ENCODE measurements at regions not wholly inside any gene's neighbourhood (a gene's known extent, or its start where the extent isn't known, plus 50 kb on each side); places are given as distances from the start of the nearest gene placed in this dataset.

DNA sequence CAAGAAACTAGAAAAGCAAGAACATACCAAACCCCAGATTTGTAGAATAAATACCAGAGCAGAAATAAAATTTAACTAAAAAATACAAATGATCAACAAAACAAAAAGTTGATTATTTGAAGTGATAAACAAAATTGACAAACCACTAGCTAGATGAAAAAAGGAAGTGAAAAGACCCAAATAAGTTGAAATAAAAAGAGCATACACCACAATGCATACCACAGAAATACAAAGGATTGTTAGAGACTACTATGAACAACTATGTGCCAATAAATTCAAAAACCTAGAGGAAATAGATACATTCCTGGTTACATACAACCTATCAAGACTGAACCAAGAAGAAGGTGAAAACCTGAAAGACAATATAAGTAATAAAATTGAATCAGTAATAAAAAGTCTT lies 333.4 kb downstream of the SH2D4B start:
- Histone ChIP-seq H3K9me3 (ENCODE audit: control insufficient read depth in 2 of 2, insufficient read depth in 1 of 2, low read depth in 1 of 2, low read length in 1 of 2) (no peaks in the 10 kb centered on the region), H3K4me1 (ENCODE audit: control insufficient read depth in 2 of 2, insufficient read depth in 2 of 2, low read length in 1 of 2) (no peaks in the 10 kb centered on the region), H3K36me3 (ENCODE audit: control insufficient read depth in 2 of 2, insufficient read depth in 2 of 2, low read length in 1 of 2) (no peaks in the 10 kb centered on the region), H3K27me3 (ENCODE audit: control insufficient read depth in 1 of 2, insufficient read depth in 2 of 2, low read length in 2 of 2) (no peaks in the 10 kb centered on the region), H3K4me3 (ENCODE audit: low read depth in 1 of 2, low read length in 2 of 2) (no peak overlapping the region), H3K27ac (ENCODE audit: low read depth in 2 of 2, low read length in 1 of 2) (no peak overlapping the region)

DNA sequence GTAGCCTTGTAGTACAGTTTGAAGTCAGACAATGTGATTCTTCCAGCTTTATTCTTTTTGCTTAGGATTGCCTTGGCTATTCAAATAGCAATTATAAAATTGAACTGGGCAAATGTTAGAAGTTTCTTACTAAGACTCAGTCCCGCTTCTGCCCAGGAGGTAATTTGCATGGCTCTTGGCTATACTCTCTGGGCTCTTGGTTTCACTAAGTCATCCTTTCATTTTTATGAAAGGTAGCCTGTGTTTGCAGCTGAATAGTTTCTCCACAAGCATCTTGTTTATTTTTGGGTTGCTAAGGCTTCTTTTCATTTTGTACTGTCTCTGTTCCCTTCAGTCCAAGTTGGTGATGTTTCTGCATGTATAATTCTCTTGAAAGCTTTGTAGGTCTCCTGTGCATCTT lies 340.6 kb downstream of the SH2D4B start:
- H3K9me3 ChIP-seq (ENCODE audit: control insufficient read depth in 2 of 2, insufficient read depth in 1 of 2, low read depth in 1 of 2, low read length in 1 of 2) = no peaks in the 10 kb centered on the region
- WGBS, 2 donors = 90 to 91% methylated on average over 1 of the region's 1 CpG

DNA sequence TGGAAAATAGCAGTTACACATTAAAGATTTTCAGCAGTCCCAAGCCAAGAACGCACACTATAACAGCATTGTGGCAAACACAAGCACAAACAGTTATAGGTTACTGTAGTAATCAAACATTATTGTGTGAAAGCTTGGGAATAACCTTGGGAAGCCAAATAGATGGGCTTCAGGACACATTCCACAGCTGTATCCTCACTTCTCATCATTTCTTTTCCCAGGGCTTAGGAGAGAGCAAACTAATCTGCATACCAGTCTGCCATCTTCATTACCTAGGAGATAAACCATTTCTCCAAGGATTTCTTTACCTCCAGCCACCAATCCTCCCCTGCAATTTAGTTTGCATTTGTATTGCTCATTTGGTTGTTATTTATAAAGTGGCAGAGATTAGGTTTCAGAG lies 352.4 kb downstream of the SH2D4B start:
- WGBS, 2 donors = 53 to 71% methylated on average over 1 of the region's 1 CpG

More for the DNA sequence above, 340.6 kb downstream of the SH2D4B start:
- no peak overlapping the region for H3K27ac ChIP-seq (ENCODE audit: low read depth in 2 of 2, low read length in 1 of 2)
- no peaks in the 10 kb centered on the region for H3K27me3 ChIP-seq (ENCODE audit: control insufficient read depth in 1 of 2, insufficient read depth in 2 of 2, low read length in 2 of 2)
- H3K36me3 ChIP-seq (ENCODE audit: control insufficient read depth in 2 of 2, insufficient read depth in 2 of 2, low read length in 1 of 2) = no peaks in the 10 kb centered on the region
- H3K4me1 ChIP-seq (ENCODE audit: control insufficient read depth in 2 of 2, insufficient read depth in 2 of 2, low read length in 1 of 2) = no peaks in the 10 kb centered on the region
- H3K4me3 ChIP-seq (ENCODE audit: low read depth in 1 of 2, low read length in 2 of 2) = no peak overlapping the region

DNA sequence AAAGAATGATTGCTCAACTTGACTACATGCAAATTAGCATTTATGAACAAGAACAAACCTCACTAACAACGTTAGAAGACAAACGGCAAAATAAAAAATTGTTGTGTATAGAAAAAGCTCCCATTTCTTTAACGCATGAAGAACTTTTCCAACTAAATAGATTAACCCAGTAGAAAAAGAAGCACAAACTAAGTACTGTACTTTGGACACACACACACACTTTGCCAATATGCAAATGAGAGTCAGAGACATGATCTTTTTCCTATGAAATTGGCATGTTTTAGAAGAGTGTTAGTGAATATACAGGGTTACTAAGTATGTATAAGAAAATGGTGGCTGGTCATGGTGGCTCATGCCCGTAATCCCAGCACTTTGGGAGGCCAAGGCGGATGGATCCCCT lies 355.6 kb downstream of the SH2D4B start:
- no peaks in the 10 kb centered on the region for H3K4me1 ChIP-seq (ENCODE audit: control insufficient read depth in 2 of 2, insufficient read depth in 2 of 2, low read length in 1 of 2)
- no peak overlapping the region for H3K4me3 ChIP-seq (ENCODE audit: low read depth in 1 of 2, low read length in 2 of 2)
- H3K9me3 ChIP-seq (ENCODE audit: control insufficient read depth in 2 of 2, insufficient read depth in 1 of 2, low read depth in 1 of 2, low read length in 1 of 2) = peaks cover 0 to 2% of the 10 kb centered on the region in 2 donors
- 88 to 90% methylated on average over 5 of the region's 5 CpGs for WGBS, 2 donors
- H3K36me3 ChIP-seq (ENCODE audit: control insufficient read depth in 2 of 2, insufficient read depth in 2 of 2, low read length in 1 of 2) = no peaks in the 10 kb centered on the region
- no peaks in the 10 kb centered on the region for H3K27me3 ChIP-seq (ENCODE audit: control insufficient read depth in 1 of 2, insufficient read depth in 2 of 2, low read length in 2 of 2)
- H3K27ac ChIP-seq (ENCODE audit: low read depth in 2 of 2, low read length in 1 of 2) = no peak overlapping the region

More for the DNA sequence above, 352.4 kb downstream of the SH2D4B start:
- Histone ChIP-seq H3K27ac (ENCODE audit: low read depth in 2 of 2, low read length in 1 of 2) (no peak overlapping the region), H3K27me3 (ENCODE audit: control insufficient read depth in 1 of 2, insufficient read depth in 2 of 2, low read length in 2 of 2) (no peaks in the 10 kb centered on the region), H3K9me3 (ENCODE audit: control insufficient read depth in 2 of 2, insufficient read depth in 1 of 2, low read depth in 1 of 2, low read length in 1 of 2) (no peaks in the 10 kb centered on the region), H3K4me1 (ENCODE audit: control insufficient read depth in 2 of 2, insufficient read depth in 2 of 2, low read length in 1 of 2) (no peaks in the 10 kb centered on the region), H3K36me3 (ENCODE audit: control insufficient read depth in 2 of 2, insufficient read depth in 2 of 2, low read length in 1 of 2) (no peaks in the 10 kb centered on the region), H3K4me3 (ENCODE audit: low read depth in 1 of 2, low read length in 2 of 2) (no peak overlapping the region)

DNA sequence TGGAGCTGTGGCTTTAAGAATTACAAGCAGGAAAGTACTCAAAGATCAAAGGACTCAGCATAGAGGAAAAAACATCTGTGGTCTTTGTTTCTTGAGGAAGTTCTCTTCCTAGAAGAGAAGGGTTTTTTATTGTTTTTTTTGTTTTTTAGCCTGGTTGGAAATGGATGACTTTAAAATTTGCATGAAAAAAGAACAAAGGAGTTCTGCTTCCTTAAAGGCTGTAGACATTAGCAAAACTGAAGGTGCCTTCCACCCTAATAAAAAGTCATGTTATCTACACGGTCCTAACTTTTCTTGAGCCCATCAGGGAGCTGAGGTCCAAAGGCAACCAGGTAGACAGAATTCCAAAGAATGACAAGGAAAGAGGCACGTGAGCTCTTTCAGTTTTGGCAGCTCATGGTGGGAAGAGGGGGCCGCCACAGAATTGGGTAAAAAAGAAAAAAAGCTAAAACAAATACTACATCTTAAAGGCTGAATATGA lies 356.6 kb downstream of the SH2D4B start:
- H3K9me3 ChIP-seq (ENCODE audit: control insufficient read depth in 2 of 2, insufficient read depth in 1 of 2, low read depth in 1 of 2, low read length in 1 of 2) = peaks cover 0 to 2% of the 10 kb centered on the region in 2 donors
- WGBS, 2 donors = 51 to 52% methylated on average over 3 of the region's 3 CpGs
- H3K4me3 ChIP-seq (ENCODE audit: low read depth in 1 of 2, low read length in 2 of 2) = no peak overlapping the region
- H3K4me1 ChIP-seq (ENCODE audit: control insufficient read depth in 2 of 2, insufficient read depth in 2 of 2, low read length in 1 of 2) = no peaks in the 10 kb centered on the region
- H3K27me3 ChIP-seq (ENCODE audit: control insufficient read depth in 1 of 2, insufficient read depth in 2 of 2, low read length in 2 of 2) = no peaks in the 10 kb centered on the region
- H3K36me3 ChIP-seq (ENCODE audit: control insufficient read depth in 2 of 2, insufficient read depth in 2 of 2, low read length in 1 of 2) = no peaks in the 10 kb centered on the region
- no peak overlapping the region for H3K27ac ChIP-seq (ENCODE audit: low read depth in 2 of 2, low read length in 1 of 2)

DNA sequence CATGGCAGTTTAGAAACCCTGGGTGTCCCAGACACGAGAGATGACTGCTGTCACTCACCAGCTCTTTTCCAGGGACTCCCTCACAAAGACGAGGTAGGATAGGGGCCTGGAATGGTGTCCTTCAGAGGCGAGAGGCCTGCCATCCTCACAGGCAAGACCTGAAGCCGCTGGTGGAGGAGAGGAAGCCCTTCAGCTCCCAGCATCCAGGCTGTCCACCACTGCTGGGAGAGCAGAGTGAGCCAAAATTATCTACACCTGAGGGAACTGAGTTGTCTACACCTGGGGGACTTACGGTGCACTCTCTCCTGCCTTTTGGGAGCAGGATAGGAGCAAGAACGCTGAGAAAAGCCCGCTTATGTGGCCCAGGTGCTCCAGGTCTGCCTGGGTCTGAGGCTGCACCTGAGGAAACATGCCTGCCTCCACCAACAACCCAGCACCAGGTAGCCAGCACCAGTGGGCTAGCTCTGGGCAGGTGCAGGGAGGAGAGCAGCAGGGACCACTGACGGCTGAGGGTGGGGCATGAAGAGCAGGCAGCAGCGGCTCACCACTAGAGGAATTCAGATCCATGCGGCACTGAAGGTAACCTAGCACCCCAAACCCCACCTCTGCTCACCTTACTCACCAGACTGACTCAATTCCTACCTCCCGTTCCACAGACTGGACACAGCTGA lies 357.2 kb downstream of the SH2D4B start:
- H3K27me3 ChIP-seq (ENCODE audit: control insufficient read depth in 1 of 2, insufficient read depth in 2 of 2, low read length in 2 of 2) = no peaks in the 10 kb centered on the region
- H3K4me3 ChIP-seq (ENCODE audit: low read depth in 1 of 2, low read length in 2 of 2) = no peak overlapping the region
- 75 to 76% methylated on average over 11 of the region's 11 CpGs for WGBS, 2 donors
- peaks cover 0 to under 1% of the 10 kb centered on the region in 2 donors for H3K4me1 ChIP-seq (ENCODE audit: control insufficient read depth in 2 of 2, insufficient read depth in 2 of 2, low read length in 1 of 2)
- peaks cover 0 to 2% of the 10 kb centered on the region in 2 donors for H3K9me3 ChIP-seq (ENCODE audit: control insufficient read depth in 2 of 2, insufficient read depth in 1 of 2, low read depth in 1 of 2, low read length in 1 of 2)
- no peak overlapping the region for H3K27ac ChIP-seq (ENCODE audit: low read depth in 2 of 2, low read length in 1 of 2)
- H3K36me3 ChIP-seq (ENCODE audit: control insufficient read depth in 2 of 2, insufficient read depth in 2 of 2, low read length in 1 of 2) = no peaks in the 10 kb centered on the region

- WGBS, 2 donors = 54 to 61% methylated on average over 5 of the region's 5 CpGs
- H3K4me3 ChIP-seq (ENCODE audit: low read depth in 1 of 2, low read length in 2 of 2) = no peak overlapping the region
- no peaks in the 10 kb centered on the region for H3K27me3 ChIP-seq (ENCODE audit: control insufficient read depth in 1 of 2, insufficient read depth in 2 of 2, low read length in 2 of 2)
- H3K4me1 ChIP-seq (ENCODE audit: control insufficient read depth in 2 of 2, insufficient read depth in 2 of 2, low read length in 1 of 2) = peaks cover 0 to 2% of the 10 kb centered on the region in 2 donors
- H3K36me3 ChIP-seq (ENCODE audit: control insufficient read depth in 2 of 2, insufficient read depth in 2 of 2, low read length in 1 of 2) = no peaks in the 10 kb centered on the region
- no peak overlapping the region for H3K27ac ChIP-seq (ENCODE audit: low read depth in 2 of 2, low read length in 1 of 2)
- peaks cover 0 to 2% of the 10 kb centered on the region in 2 donors for H3K9me3 ChIP-seq (ENCODE audit: control insufficient read depth in 2 of 2, insufficient read depth in 1 of 2, low read depth in 1 of 2, low read length in 1 of 2)
Observed at GRCh38 chr10:80896076-80896475, 358.4 kb downstream of the SH2D4B start.

GRCh38 chr10:80896959-80897358 lies 359.3 kb downstream of the SH2D4B start:
- H3K36me3 ChIP-seq (ENCODE audit: control insufficient read depth in 2 of 2, insufficient read depth in 2 of 2, low read length in 1 of 2) = no peaks in the 10 kb centered on the region
- peaks cover 0 to 2% of the 10 kb centered on the region in 2 donors for H3K9me3 ChIP-seq (ENCODE audit: control insufficient read depth in 2 of 2, insufficient read depth in 1 of 2, low read depth in 1 of 2, low read length in 1 of 2)
- H3K27ac ChIP-seq (ENCODE audit: low read depth in 2 of 2, low read length in 1 of 2) = no peak overlapping the region
- no peaks in the 10 kb centered on the region for H3K27me3 ChIP-seq (ENCODE audit: control insufficient read depth in 1 of 2, insufficient read depth in 2 of 2, low read length in 2 of 2)
- H3K4me3 ChIP-seq (ENCODE audit: low read depth in 1 of 2, low read length in 2 of 2) = no peak overlapping the region
- 62 to 78% methylated on average over 7 of the region's 7 CpGs for WGBS, 2 donors
- H3K4me1 ChIP-seq (ENCODE audit: control insufficient read depth in 2 of 2, insufficient read depth in 2 of 2, low read length in 1 of 2) = peaks cover 0 to 2% of the 10 kb centered on the region in 2 donors

GRCh38 chr10:80900661-80901060 lies 363.0 kb downstream of the SH2D4B start:
- 28 to 45% methylated on average over 1 of the region's 1 CpG for WGBS, 2 donors
- Histone ChIP-seq H3K4me3 (ENCODE audit: low read depth in 1 of 2, low read length in 2 of 2) (no peak overlapping the region), H3K36me3 (ENCODE audit: control insufficient read depth in 2 of 2, insufficient read depth in 2 of 2, low read length in 1 of 2) (no peaks in the 10 kb centered on the region), H3K27me3 (ENCODE audit: control insufficient read depth in 1 of 2, insufficient read depth in 2 of 2, low read length in 2 of 2) (no peaks in the 10 kb centered on the region), H3K27ac (ENCODE audit: low read depth in 2 of 2, low read length in 1 of 2) (no peak overlapping the region), H3K9me3 (ENCODE audit: control insufficient read depth in 2 of 2, insufficient read depth in 1 of 2, low read depth in 1 of 2, low read length in 1 of 2) (peaks cover 0 to 2% of the 10 kb centered on the region in 2 donors), H3K4me1 (ENCODE audit: control insufficient read depth in 2 of 2, insufficient read depth in 2 of 2, low read length in 1 of 2) (peaks cover 0 to 2% of the 10 kb centered on the region in 2 donors)

- H3K36me3 ChIP-seq (ENCODE audit: control insufficient read depth in 2 of 2, insufficient read depth in 2 of 2, low read length in 1 of 2) = no peaks in the 10 kb centered on the region
- H3K9me3 ChIP-seq (ENCODE audit: control insufficient read depth in 2 of 2, insufficient read depth in 1 of 2, low read depth in 1 of 2, low read length in 1 of 2) = no peaks in the 10 kb centered on the region
- H3K4me3 ChIP-seq (ENCODE audit: low read depth in 1 of 2, low read length in 2 of 2) = no peak overlapping the region
- no peaks in the 10 kb centered on the region for H3K4me1 ChIP-seq (ENCODE audit: control insufficient read depth in 2 of 2, insufficient read depth in 2 of 2, low read length in 1 of 2)
- H3K27me3 ChIP-seq (ENCODE audit: control insufficient read depth in 1 of 2, insufficient read depth in 2 of 2, low read length in 2 of 2) = no peaks in the 10 kb centered on the region
- H3K27ac ChIP-seq (ENCODE audit: low read depth in 2 of 2, low read length in 1 of 2) = no peak overlapping the region
- 41 to 43% methylated on average over 6 of the region's 6 CpGs for WGBS, 2 donors
Observed at GRCh38 chr10:80908611-80909010, 370.9 kb downstream of the SH2D4B start.

Measured in esophagus (tissue), 2 donors.